ENCODE measurements at regions not wholly inside any gene's neighbourhood (a gene's known extent, or its start where the extent isn't known, plus 50 kb on each side); places are given as distances from the start of the nearest gene placed in this dataset.
"Not testable (repeated sequence)": the region's sequence is repeated elsewhere in the genome, so short reads cannot be mapped to it uniquely, and the experiment has no call there.

- no peak for DNase-seq
These were observed 80.4 kb upstream of the PCSK5 start for GRCh38 chr9:75810063-75810462.

DNA sequence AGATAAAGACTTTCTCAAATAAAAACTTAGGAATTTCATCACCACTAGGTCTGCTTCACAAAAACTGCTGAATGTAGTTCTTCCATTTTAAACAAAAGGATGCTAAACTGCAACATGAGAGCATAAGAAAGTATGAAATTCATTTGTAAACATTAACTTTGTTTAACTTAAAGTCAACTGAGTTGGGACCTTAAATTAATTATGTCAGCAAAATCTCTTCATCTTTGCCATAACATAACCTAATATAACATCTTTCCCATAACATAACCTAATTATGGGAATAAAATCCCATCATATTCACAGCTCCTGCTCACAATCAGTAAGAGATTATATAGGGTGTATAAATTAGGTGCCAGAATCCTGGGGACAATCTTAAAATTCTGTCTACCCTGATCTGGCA is 78.8 kb upstream of the PCSK5 start:
- no peak for DNase-seq

GRCh38 chr9:75812141-75812540 is 78.3 kb upstream of the PCSK5 start:
- DNase-seq, result no peak

DNA sequence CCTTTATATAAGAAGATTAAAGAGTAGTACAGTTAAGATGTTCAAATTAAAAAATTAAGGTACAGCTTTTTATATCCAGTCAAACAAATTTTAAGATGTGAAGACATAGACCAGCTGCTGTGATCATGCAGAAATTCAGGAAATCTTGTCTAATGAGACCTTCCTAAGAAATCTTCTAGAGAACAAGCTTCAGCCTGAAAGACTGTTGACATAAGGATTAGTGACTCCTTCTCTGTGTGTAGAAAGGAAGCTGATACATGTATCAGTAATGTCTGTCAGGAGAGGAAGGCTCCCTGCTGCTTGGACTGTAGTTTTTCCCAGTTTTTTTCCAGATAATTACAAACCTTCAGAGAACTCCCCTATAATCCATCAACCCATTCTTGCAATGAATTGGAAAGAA is 75.8 kb upstream of the PCSK5 start:
- no peak for DNase-seq

- DNase-seq, result not testable (repeated sequence)
These were observed 69.9 kb upstream of the PCSK5 start for GRCh38 chr9:75820471-75821115.

- no peak for DNase-seq
These were observed 67.3 kb upstream of the PCSK5 start for GRCh38 chr9:75823151-75823550.

DNA sequence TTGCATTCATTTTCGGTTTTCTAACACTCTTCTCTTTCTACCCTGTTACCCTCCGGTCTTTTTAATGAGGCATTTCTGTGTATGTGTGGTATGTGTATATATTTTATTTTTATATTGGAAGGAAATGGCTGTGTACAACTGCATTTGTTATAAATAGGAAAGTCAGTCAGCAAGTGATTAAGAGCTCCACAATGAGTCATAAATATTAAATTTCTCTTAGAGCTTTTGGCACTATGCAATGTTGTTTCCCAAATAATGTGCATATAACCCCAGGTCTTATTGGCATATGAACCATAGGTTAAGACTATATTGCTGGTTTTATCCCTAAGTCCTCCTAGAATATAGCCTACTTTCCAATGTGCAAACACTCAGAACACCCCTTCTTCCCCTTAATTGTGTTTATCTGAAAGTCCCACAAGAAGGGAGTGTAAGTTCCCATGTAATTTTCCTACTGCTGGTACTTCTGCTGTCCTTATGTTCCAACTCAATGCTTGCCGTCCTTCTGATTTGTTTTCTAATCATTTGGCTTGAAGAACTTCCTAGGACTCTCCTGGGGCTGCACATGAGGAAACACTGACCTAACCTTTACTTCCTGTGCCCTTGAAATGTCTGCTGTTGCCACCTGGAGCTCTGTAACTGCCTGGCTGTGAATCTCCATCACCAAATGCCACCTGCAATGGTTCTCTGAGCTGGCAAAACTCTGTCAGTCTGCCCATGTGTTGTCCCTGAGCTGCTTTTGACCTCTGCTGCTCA is 65.5 kb upstream of the PCSK5 start:
- no peak for DNase-seq

GRCh38 chr9:75826314-75826713 is 64.2 kb upstream of the PCSK5 start:
- no peak for DNase-seq

GRCh38 chr9:75830303-75830702 is 60.2 kb upstream of the PCSK5 start:
- DNase-seq, result no peak

DNA sequence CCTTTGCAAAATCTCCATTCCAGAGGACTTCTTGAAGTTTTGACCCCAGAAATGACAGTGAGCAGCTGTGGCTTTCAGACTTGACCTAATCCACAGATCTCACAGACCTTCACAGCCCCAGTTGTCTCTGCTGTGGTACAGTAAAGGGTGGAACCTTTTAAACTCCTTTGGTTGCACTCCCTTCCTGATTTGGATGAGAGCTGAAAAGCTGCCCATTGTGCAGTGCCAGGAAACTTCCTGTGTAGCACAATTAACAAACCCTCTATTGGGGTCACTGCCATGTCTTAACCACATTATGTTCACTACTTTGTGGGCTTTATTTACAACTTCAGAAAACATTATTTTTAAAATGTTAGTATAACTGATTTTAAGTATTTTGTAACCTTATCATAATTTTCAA is 56.7 kb upstream of the PCSK5 start:
- no peak for DNase-seq

- no peak for DNase-seq
These were observed 55.6 kb upstream of the PCSK5 start for GRCh38 chr9:75834878-75835277.
